Ecto neural progenitor cell (in vitro differentiated cells): ENCODE measurements at regions not wholly inside any gene's neighbourhood (a gene's known extent, or its start where the extent isn't known, plus 50 kb on each side); places are given as distances from the start of the nearest gene placed in this dataset.

ENCODE experiments used
- DNase-seq: peaks from one replicate; pipeline ENCODE4 v3.0.0-alpha.2; 2018; ENCODE audit warnings: low spot score

DNA sequence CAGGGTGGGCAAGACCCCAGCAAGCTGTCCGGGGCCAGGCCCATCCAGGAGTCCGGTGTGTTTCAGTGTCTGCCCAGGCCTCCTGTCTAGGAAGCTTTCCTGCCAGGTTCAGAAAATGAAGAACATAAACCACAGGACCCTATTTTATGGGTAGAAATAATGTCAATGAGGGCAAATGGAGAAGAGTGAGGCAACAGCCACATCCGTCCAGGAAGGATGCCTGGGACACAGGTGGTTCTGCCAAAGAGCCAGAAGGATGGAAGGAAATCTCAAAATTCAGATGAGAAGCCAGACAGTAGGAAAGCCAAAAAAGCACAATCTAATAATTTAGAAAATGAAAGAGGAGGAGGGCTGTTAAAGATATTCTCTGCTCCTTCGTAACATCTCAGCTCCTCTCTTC, 262.3 kb downstream of the AUH start:
- DNase-seq = no peak

DNA sequence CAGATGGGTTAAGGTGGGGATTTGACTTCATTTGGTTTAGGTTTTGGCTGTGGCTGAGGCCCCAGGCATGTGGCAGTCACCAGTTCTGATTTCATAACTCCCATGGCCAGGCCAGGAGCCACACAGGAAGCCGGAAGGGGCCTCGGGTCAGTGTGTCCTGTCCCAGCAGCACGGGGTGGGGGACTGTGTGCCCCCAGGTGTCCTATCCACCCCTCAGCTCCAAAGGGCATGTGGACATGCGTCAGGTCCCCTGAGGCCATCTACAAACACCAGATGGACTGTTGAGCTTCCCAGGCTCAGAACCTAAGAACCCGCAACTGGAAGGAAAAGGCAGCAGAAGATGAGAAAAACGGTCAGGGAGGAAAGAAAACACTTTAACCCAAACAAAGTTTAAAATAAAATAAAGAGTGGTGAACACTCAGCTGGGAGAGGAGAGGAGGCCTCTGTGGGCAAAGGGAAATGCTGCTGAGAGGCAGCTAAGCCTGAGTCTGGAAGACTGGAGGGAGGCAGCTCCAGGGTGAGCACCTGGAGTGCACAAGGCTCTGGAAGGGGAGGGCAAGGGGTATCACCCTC, 260.8 kb downstream of the AUH start:
- no peak for DNase-seq

- DNase-seq = no peak
These were observed 260.0 kb downstream of the AUH start for GRCh38 chr9:91101611-91102168.

GRCh38 chr9:91102269-91102668, 259.4 kb downstream of the AUH start:
- DNase-seq = no peak

GRCh38 chr9:91103931-91104330, 257.8 kb downstream of the AUH start:
- DNase-seq = no peak

DNA sequence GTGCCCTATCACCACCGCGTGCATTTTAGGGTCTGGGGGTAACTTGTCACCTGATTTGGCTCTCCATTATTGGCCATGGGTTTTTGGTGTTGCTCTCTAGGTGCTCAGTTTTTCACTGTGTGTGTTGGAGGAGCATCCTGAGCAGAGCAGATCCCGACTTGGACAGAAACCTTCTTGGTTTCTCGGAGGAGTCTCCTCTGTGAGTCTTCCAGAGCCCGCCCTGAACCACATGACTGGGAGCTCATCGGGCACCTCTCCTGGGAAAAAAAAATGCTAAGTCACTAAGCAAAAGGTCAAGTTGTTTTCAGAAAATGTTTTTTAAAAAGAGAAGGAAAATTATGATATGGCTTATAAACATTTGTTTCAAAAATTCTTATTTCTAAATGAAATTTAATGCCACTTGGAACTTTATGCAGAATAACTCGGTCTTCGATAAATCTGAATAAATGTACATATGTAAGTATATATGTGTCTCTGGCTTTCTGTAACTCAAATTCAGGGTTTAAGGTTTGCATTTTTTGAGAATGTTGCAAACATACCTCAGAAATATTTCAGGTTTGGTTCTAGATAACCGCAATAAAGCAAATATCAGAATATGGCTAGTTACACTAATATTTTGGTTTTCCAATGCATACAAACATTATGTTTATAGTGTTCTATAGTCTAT, 255.2 kb downstream of the AUH start:
- DNase-seq = no peak

GRCh38 chr9:91111226-91111625, 250.5 kb downstream of the AUH start:
- no peak for DNase-seq

DNA sequence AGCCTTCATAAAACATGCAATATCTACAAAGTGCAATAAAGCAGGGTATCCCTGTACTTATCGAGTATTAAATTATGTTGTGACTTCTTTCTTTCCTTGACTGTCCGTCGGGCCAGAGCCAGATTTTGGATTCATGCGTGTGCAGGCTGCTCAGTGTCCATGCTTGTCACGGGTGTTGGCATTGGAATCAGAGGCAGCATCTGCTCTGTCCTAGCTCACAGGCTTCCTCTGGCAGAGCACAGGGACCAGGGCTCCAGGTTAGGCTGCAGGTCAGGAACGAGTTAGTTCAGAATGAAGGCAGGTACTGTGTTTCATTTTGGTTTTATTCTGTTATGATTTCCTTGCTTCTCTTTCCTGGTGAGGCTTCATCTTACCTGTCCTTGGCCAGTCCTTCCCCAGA, 249.8 kb downstream of the AUH start:
- no peak for DNase-seq

GRCh38 chr9:91113016-91113415, 248.7 kb downstream of the AUH start:
- no peak for DNase-seq

DNA sequence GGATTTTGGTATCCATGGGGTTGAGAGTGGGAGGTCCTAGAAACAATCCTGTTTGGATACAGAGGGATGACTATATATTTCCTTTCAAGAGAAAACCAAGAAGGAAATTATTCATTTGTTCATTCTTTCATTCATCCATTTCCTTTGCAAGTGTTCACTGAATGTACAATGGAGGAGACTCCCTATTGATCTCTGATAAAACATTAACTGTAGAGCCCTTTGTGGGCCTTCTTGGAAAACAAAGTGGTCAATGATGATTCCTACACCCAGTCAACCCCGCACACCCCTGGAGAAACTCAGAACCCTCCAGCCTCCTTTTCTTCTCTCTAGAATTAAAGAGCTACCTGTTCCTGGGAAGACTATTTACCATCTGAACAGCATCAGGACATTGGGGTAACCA, 247.3 kb downstream of the AUH start:
- no peak for DNase-seq

DNA sequence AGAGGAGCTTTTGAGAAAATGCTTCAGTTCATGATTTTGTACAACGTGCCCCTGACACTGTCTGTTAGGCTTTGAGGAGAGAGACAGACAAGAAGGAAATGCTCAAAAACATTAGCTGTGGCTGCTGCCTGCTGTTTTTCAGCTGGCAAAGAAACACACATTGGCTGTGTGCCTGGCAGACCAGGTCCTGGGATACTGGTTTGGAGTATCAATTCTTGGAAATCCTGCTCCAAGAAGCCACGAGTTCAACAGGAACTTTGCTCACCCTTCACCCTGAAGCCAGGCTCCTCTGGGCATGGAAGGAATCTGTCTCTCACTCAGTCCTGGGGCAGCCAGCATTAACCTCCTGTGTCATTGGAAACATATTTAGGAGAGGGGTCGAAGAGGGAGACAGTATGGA, 245.5 kb downstream of the AUH start:
- no peak for DNase-seq

GRCh38 chr9:91116711-91117110, 245.0 kb downstream of the AUH start:
- DNase-seq = no peak

DNA sequence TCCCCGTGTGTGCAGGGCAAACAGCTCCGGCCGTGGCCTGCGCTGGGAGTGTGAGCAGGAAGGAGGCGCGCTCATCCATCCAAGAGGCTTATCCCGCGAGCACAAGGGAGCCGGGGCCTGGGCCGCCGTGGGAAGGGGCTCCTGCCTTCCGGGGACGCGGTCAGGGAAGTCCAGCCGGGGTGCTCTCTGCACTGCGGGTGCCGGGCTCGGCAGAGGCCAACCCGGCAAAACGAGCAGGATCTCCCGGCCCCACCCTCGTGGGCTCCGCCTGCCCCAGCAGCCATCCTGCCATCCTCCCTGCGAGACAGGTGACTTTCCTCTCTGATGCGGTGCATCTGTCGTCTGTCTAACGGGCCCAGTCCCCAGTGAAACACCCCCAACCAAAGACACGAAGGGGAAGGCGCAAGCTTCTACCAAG, 244.2 kb downstream of the AUH start:
- DNase-seq = no peak

DNA sequence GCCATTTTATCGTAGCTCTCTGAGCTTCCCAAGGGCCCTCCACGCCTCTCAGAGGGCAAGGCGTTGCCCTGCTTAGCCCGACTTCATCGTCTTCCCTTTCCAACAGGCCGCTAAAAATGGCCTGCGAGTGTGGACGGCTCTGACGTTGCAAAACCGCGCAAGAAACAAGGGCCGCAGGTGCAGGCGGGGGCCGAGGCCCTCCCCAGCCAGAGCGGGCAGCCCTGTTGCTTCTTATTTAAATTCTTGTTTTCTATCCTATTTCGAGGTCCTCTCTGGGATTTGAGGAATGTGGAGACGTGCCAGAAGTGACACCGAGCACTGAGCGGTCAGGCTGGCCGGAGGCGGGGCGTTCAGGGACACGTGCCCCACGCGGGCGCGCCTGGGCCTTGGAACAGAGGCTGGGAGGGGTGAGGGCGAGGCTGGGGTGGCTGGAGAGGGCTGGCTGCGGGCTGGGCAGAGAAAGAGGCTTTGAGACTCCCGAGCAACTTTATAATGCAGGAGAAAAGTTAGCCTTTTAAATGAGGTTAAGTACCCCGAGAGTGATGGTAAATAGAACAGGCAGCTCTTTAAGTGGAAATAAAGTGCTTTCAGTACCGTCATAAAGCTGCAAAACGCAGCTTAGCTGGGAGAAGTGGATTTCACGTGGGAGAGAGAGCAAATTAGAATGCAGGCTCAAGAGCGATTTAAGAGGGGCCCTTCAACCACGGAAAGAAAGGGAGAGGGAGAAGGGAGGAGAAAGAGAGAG, 243.6 kb downstream of the AUH start:
- DNase-seq = peak; percentile 59

DNA sequence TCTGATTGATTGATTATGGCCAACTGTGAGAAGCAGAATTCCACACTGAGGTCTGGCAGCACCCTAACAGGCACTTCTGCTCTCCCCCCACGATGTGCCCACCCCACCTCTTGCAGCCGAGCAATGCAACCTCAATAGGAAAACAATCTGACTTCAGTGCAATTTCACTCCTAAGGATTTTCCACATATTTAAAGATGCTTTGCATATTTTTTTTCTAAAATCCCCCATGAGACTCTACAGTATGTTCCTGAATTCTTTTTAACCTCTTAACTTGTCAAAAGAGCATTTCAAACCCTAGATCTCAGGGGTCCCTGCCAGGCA, 243.1 kb downstream of the AUH start:
- DNase-seq = no peak

DNA sequence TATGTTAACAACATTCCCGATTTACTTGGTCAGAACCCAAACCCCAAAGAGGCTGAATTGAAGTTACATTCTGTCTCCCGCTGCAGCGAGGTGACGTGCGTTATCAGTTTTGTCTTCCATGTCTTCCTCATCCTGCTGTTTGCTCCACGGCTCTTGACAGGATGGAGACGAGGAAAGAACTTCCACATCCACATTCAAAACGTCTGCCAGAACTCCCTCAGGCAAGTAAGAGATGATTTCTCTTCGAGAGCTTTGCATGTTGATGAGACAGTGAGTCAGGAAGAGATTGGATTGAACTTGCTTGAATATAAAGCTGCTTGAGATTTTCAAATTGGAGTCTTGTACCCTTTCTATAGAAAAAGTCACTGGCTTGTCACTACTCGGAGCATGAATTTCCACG, 242.6 kb downstream of the AUH start:
- DNase-seq = no peak

DNA sequence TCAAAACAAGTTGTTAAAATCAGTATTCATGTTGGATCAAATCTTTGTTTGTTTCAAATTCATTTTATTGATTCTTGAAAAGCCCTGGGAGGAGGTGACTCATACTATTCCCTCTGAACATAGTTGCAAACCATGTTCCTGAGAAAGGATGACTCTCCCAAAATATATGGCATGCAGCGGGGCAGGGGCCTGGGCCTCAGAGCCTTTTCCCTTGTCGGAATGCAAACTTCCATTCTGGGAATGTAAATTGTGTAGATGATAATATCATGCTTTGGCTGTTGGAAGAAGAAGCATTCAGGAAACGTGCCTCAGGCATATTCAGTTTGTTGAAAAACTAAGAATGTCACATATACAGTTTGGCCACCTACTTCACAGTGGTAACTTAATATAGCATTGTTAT, 242.0 kb downstream of the AUH start:
- no peak for DNase-seq

DNA sequence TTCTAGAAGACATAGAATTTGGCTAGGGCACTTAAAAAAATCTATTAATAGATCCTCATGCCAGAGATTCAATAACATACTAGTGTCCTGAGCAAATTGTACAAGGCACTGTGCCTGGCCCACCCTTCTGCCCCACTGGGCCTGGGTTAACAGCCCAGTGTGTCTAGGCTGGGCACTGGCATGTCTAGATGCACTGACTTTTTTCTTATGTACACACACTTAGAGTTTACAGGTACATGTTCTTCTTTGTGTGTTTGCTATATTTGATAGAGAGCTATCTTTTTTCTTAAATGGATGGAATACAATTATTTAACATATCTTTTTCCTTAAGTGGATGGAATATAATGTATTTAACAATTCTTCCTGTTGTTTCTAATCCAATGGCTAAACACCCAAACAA, 241.5 kb downstream of the AUH start:
- no peak for DNase-seq

- DNase-seq = no peak
These were observed 239.0 kb downstream of the AUH start for GRCh38 chr9:91122755-91123154.

- no peak for DNase-seq
These were observed 234.8 kb downstream of the AUH start for GRCh38 chr9:91126761-91127445.

DNA sequence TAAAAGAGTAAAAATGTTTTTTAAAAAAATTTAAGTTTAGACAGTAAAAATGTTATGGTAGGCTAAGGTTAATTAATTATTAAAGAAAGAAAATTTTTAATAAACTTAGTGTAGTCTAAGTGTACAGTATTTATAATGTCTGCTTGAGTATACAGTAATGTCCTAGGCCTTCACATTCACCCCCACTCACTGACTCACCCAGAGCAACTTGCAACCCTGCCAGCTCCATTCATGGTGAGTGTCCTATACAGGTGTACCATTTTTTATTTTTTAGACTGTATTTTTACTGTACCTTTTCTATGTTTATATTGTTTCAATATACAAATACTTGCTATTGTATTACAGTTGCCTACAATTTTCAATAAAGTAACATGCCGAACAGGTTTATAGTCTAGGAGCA, 234.1 kb downstream of the AUH start:
- DNase-seq = no peak

DNA sequence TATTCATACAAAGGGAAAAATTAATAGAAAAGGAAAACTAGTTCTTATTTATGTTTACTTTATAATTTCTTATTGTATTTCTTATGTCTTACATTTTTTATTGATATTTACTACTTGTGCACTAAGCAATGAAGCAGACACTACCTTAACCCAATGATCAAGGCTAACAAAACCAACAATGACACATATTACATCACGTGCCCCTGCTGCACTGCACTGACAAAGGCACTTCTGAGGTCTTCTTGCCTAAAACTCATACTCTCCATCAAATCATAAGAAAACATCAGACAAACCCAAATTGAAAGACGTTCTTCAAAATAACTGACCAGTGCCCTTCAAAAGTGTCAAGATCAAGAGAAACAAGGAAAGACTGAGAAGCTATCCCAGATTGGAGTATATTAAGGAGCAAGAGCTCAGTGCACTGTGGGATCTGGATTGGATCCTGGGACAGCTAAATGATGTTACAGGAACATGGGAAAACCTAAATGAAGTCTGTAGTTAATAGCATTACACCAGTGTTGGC, 230.9 kb downstream of the AUH start:
- no peak for DNase-seq

DNA sequence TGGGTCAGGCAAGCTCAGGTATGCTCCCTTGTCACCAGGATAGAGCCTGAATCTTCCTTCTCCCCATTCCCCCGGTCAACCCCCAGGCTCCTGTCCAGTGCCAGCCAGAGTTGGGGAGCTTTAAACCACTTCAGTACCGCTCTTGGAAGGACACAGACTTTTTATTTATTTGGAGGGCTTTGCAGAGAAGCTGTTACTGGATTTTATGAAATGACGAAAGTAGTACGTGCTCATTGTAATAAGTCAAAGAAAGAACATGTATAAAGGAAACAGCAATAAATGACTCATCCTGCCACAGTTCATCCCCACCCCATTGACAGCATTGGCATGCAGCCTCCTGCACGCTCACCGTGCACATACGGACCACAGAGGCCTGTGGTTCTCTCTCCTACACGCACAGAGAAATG, 230.3 kb downstream of the AUH start:
- DNase-seq = no peak
